ENCODE measurements at regions not wholly inside any gene's neighbourhood (a gene's known extent, or its start where the extent isn't known, plus 50 kb on each side); places are given as distances from the start of the nearest gene placed in this dataset.

DNA sequence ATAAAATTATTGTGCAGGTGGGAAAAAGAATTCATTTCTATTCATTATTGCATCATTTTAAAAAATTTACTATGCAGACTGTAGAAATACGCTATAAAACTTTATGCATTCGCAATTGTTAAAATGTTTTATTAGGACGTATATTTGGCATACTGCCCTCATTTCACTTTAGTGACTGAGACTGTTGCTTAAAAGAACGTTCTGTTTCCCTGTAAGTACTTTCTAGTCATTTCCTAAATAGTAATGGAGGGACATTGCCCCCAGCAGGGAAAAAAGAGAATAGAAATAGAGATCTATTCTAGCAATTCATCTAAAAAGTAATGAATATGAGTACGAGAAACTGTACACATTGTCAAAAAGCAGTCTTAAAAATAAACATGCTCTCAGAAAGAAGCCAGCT is 1295.8 kb upstream of the TENM3 start:
- in situ Hi-C loops (cut with HindIII; ENCODE audit: low pct_ligation_motif_present, low pct_unique_long_range_greater_than_20kb, low sequenced_read_pairs): no loop called here
- peak; percentile 62 for DNase-seq

DNA sequence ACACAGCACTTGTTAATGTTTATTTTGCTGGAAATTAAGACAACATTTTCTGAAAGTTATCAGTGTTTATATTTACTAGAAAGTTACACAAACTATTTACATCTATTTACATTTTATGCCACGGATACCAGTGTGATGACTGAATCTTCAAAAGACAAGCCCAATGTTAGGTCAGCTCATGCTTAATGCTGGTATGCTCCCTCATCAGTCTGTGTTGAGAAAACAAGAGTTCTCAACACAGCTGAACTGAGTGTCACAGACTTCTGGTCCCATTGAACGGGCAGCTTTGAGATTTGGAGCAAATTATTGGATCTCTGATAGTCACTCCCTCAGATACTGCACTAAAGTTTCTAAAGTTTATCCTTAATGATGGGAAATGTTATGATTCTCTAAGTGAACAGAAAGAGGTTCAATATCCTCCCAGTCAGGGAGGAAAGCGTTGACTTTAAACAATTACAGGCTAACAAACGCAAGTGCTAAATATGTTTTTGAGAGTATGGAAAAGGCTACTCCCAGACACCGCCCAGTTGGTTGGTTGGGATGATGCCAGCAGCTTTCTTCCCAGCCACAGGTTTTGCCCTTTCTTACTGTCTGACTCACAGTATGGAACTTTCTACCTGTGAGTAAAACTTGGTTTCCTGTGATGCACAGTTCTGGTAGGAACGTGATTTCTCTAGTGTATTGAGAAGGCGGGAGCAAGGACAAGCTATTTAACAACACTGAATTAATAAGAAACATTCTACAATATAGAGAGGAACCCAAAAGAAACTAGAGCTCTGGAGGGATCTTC is 1293.6 kb upstream of the TENM3 start:
- in situ Hi-C loops (cut with HindIII; ENCODE audit: low pct_ligation_motif_present, low pct_unique_long_range_greater_than_20kb, low sequenced_read_pairs): no loop called here

DNA sequence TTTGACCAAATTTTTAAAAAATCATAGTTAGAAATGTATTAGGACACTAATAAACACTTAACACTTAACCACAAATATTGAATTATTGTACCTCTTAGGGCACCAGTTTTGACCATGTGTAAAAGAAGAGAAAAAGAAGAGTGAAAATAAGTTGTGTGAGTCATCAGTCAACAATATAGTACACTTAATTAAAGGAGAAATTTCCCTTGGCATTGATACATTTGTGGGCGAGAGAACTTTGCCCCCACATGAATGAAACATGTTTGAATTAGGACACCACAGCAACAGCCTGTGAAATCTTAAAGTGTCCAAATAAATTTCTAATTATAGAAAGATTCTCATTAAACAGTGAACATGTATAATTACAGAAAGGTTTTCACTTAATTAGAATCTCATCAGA is 1292.8 kb upstream of the TENM3 start:
- in situ Hi-C loops (cut with HindIII; ENCODE audit: low pct_ligation_motif_present, low pct_unique_long_range_greater_than_20kb, low sequenced_read_pairs): no loop called here
- DNase-seq: no peak

More for the DNA sequence above, 1293.6 kb upstream of the TENM3 start:
- no peak for DNase-seq

DNA sequence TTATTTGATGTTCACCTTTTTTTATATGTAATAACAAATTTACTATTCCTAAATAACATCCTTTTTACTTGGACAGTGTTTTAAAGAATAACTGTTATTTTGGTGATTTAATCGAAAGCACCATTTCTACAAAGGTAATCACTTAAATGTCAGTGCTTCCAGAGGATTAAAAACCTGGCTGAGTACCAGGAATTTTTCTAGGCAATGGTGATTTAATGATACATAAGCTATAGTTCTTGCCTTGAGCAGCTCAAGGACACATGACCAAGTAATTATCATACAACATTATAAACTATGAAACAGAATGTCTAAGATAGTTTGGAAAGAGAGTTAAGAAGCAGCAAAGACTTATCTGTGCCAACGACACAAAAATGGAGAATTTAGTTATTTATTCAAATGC is 1291.9 kb upstream of the TENM3 start:
- in situ Hi-C loops (cut with HindIII; ENCODE audit: low pct_ligation_motif_present, low pct_unique_long_range_greater_than_20kb, low sequenced_read_pairs): no loop called here
- no peak for DNase-seq

DNA sequence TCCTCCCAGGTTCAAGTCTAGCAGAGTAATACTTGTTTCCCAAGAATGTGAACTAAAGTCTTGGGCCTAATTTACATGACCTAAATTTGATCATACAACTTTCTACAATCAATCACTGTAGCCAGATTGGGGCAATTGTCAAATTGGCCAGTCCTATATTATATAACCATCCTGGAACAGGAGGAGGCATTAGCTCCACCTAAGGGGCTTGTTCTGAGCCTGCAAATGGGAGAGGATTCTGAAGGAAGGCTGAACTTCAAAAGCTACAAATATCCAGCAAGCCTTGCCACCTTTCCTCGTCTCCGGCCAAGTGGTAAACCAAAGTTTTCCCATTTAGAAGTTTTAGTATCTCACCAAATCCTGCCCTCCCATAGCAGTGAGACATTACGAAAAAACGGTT is 1289.6 kb upstream of the TENM3 start:
- in situ Hi-C loops (cut with HindIII; ENCODE audit: low pct_ligation_motif_present, low pct_unique_long_range_greater_than_20kb, low sequenced_read_pairs): no loop called here
- no peak for DNase-seq

DNA sequence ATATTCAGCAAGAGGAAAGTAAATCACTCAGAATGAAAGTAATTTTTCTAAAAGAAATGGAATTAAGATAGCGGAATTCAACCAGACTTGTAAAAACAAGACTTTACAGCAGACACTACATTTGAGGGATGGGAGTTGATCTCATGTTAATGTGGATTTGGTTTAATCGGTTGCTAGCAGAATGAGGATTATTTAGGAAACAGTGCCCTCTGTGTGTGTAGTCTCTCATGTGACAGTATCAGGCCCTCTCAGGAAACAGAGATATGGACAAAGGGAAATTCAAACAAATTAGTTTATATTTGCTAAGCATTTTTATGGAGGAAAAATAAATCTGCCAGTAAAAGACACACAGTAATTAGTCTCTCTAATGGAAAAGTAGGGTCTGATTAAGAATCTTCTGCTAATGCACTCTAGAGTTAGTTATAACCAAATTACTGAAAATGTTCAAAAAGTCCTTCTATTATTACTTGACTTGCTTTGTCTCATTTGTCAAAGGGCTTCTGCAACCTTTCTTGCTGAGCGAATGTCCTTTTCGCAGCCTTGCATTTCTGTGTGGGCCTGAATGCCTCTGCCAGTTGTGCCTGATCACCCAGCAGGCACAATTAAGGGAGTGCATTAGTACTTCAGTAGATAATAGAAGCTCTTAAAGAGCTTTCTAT is 1282.3 kb upstream of the TENM3 start:
- in situ Hi-C loops (cut with HindIII; ENCODE audit: low pct_ligation_motif_present, low pct_unique_long_range_greater_than_20kb, low sequenced_read_pairs): no loop called here
- DNase-seq: no peak

DNA sequence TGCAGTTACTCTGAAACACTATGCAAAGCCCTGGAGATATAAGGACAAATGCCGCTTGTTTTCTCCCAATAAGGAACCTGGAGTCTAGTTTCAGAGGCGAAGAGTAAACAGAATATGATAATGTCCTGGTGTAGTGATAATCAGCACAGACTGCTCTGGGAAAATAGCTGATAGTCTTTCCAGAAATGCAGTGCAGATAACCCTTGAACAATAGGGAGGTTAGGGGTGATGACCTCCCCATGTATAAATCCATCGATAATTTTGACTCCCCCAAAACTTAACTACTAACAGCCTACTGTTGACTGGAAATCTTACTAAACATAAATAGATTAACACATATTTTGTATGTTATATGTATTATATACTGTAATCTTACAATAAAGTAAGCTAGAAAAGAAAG is 1280.9 kb upstream of the TENM3 start:
- in situ Hi-C loops (cut with HindIII; ENCODE audit: low pct_ligation_motif_present, low pct_unique_long_range_greater_than_20kb, low sequenced_read_pairs): no loop called here
- no peak for DNase-seq

DNA sequence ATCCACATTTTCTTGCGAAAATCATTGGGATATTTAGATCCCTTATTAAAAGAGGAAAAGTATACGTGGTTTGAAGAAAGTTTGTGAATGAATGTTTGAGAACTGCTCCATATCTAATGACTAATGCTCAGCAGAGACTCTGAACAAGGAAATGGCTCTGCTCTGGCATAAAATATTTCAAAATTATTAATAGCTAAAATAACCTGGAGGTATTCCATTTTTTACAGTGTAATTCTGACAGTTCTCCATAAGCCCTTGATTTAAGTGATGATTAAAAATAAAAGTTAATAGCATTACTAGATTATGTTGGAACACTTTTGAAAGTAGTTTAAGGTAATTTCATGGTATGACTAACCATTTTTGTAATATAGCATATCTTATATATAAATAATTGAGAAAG is 1276.9 kb upstream of the TENM3 start:
- DNase-seq: no peak
- in situ Hi-C loops (cut with HindIII; ENCODE audit: low pct_ligation_motif_present, low pct_unique_long_range_greater_than_20kb, low sequenced_read_pairs): no loop called here

DNA sequence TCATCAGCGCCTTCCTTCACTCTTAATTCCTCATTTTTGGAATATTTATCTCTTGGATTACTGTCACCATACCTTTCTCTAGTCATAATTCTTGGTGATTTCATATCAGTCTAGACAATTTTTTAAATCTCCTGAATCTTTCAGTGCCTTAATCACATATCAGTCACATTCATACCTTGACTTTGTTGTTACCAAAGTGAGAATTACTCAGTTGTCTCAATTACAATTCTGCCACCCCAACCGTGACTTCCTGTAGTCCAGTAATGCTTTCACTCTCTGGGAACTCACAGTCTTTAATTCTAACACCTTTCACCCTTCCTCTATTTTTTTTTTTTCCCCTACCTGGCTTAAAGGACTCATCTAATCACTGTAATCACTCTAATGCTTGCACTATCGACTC is 1275.3 kb upstream of the TENM3 start:
- in situ Hi-C loops (cut with HindIII; ENCODE audit: low pct_ligation_motif_present, low pct_unique_long_range_greater_than_20kb, low sequenced_read_pairs): no loop called here
- no peak for DNase-seq

DNA sequence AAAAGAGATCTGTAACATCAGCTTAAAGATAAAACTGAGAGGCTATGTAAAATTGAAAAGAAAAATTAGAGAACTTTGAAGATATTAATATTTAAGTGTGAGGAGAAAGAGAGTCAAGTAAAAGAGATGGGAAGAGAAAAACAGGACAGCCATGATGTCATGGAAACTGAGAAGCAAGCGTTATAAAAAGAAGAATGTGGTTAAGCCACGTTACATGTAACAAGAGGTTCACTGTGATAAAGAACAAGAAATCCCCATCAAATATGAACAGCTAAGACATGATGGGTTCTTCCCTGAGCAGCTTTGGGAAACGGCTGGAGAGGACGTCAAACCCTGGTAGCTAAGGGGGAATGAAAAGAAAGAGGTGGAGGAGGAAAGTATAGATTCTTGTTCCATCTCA is 1269.3 kb upstream of the TENM3 start:
- in situ Hi-C loops (cut with HindIII; ENCODE audit: low pct_ligation_motif_present, low pct_unique_long_range_greater_than_20kb, low sequenced_read_pairs): no loop called here
- DNase-seq: no peak

DNA sequence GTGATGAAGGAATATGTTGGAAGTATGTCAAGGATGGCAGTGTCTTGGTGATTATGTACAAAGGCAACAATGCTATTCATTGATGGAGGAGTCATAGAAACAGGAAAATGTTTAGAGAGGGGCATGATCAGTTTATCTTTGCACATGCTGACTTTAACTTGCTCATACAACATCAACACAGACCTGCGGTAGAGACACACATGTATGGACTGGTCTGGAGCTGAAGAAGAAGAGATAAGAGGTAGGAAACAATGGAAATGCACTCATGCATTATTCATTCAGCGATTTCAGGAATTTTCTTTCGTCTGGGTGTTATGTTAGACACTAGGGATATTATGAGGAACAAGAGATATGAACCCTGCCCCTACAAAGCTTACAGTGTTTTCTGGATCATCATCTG is 1252.3 kb upstream of the TENM3 start:
- DNase-seq: no peak
- in situ Hi-C loops (cut with HindIII; ENCODE audit: low pct_ligation_motif_present, low pct_unique_long_range_greater_than_20kb, low sequenced_read_pairs): no loop called here

DNA sequence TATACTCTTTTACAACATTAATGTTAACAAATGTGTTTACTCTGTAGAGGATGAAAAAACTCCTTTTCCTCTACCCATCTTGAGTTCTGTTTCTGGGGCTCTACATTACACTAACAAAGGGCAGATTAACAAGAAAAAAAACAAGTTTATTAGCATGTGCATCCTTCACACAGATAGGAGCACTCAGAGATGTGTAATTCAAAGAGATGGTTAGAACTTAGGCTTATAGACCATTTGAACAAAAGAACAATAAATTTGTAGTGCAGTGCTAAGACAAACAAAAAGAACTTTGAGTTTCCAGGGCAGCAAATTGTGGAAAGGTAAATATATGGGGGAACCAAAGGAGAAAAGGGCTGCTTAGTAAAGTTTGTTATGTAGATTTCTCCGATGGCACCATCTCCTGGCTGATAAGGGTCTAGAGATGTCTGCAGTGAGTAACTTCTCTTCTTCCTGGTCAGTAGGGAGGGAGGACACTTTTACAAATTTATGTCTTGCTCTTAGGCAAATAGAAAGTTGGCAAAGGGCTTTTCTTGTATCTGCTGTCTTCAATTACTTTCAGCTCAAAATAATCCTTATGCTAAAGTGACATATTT is 1249.9 kb upstream of the TENM3 start:
- in situ Hi-C loops (cut with HindIII; ENCODE audit: low pct_ligation_motif_present, low pct_unique_long_range_greater_than_20kb, low sequenced_read_pairs): no loop called here
- no peak for DNase-seq

DNA sequence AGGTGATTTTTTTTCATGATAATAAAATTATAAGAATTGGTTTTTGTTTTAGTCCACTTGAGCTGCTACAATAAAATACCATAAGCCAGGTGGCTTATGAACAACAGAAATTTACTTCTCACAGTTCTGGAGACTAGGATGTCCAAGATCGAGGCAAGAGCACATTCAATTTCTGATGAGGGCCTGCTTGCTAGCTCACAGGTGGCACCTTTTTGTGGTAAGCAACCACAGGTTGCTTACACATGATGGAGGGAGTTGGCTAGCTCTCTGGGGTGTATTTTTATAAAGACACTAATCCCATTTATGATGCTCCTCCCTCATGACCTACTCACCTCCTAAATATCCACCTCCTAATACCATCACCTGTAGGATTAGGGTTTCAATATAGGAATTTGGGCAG is 1248.5 kb upstream of the TENM3 start:
- in situ Hi-C loops (cut with HindIII; ENCODE audit: low pct_ligation_motif_present, low pct_unique_long_range_greater_than_20kb, low sequenced_read_pairs): no loop called here
- no peak for DNase-seq

DNA sequence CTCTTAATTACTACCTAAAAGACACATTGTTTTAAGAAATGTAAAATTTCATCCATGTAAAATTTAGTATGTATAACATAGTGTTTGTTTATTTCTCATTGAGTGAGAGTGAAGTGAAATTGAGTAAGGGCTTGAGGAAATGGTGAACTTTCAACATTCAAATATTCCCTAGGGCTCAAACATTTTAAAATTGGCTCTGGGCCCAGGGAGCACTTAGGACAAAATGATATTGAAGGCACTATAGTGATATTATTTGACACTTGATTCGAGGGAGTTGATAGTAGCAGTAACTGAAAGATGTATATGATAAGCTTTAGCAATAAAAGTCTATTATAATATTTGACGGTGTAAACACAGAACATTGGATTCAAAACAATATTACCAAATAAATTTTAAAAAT is 1244.0 kb upstream of the TENM3 start:
- in situ Hi-C loops (cut with HindIII; ENCODE audit: low pct_ligation_motif_present, low pct_unique_long_range_greater_than_20kb, low sequenced_read_pairs): no loop called here
- DNase-seq: no peak

DNA sequence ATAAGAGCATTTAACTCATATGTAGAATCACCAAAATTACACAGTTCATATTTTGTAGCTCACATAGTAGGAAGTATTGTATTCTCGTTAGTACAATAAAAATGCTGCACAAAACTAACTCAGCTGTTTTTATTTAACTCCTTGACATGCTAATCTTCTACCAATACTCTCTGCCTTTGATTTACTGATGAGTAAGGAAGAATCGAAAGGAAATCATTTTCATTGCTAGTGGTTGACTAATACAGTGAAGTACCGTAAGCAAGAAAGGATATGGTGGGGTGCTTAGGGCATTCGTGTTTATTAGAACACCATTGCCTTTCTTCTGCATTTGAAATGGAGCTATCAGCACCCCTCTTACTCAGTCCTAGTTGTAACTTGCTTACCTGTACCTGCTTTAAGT is 1239.1 kb upstream of the TENM3 start:
- in situ Hi-C loops (cut with HindIII; ENCODE audit: low pct_ligation_motif_present, low pct_unique_long_range_greater_than_20kb, low sequenced_read_pairs): no loop called here
- no peak for DNase-seq

DNA sequence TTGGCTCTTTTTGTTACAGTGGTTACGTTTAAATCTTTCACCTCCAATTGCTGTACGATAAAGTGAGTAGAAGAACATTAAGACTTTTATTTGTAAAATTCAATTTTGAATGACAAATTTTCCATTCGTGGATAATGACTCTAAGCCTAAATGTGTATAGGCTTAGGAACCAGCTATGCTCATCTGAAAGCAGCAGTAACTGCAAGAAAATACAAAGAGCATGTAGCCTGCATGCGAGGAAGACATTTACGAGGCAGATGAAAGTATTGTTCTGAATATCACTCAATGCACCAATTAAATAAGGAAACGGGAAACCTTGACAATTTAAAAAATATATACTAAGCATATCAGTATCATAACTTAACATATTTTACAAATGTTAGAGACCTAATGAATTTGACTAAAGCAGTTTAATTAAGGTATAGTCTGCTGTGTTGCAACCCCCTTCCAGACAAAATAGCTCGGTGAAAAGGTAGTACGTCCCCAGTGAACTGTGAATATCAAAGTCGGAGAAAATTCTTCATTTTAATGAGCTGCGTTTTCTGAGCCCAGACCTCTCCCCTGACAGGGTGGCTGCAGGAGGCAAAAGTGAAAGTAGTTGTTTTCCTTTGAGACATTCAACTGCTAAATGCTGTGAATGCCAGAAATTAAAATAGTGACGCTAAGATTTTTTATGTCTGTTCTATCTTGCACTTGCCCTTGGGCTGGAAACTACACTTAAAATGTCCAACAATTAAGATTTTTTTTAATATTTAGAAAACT is 1236.5 kb upstream of the TENM3 start:
- in situ Hi-C loops (cut with HindIII; ENCODE audit: low pct_ligation_motif_present, low pct_unique_long_range_greater_than_20kb, low sequenced_read_pairs): no loop called here
- peak; percentile 58 for DNase-seq

DNA sequence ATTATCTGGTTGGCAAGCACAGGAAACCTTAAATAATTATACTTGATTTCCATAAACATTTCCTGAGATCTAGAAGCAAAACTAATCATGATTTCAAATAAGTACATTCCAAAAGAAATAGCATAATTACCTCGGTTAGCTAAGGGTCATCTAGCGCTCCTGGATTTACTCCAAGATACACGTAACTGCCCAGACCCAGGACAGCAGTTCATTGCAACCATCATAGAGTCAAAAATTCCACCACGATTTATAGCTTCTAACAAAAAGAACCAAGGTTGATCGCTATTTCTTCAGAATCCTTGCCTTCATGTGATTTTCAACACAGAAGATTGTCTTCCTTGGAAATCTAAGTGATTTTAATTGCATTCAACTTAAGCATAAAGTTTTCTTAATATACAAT is 1235.5 kb upstream of the TENM3 start:
- in situ Hi-C loops (cut with HindIII; ENCODE audit: low pct_ligation_motif_present, low pct_unique_long_range_greater_than_20kb, low sequenced_read_pairs): no loop called here
- peak; percentile 58 for DNase-seq

DNA sequence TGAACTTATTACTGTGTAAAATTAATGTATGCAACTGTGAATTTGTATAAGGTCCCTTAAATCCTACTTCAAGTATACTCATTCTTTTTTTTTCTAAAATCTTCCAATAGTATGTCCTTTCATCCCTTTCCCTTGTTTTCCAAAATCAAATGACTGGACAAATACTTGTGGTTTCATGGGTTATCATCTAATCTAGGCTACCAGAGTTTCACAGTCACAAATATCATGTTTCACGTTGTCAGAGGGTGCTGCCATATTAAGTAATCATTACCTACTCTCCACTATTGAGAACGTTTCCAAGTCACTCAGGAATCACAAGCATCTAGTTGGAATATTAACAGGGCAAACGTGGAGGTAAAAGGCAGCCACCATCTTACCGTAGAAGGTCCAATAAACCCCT is 1235.0 kb upstream of the TENM3 start:
- in situ Hi-C loops (cut with HindIII; ENCODE audit: low pct_ligation_motif_present, low pct_unique_long_range_greater_than_20kb, low sequenced_read_pairs): no loop called here
- DNase-seq: peak; percentile 94

DNA sequence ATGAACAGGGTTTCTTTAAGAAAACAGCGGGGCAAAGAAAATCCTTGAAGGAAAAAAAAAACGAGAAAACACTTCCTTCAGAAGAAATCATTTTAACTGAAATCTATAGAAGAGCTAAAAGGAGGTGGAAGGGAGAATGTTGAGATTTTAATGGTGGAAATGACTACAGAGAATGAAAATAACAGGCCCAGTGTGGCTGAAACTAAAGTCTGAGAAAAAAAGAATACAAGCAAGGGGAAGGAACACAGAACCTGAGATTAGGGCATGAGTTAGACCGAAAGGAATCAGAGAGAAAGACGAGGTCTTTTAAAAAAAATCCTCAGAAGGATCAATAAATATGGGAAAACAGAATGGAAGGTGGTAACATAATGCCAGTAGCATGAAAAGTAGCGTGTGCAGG is 1230.0 kb upstream of the TENM3 start:
- in situ Hi-C loops (cut with HindIII; ENCODE audit: low pct_ligation_motif_present, low pct_unique_long_range_greater_than_20kb, low sequenced_read_pairs): no loop called here
- DNase-seq: no peak
